CD4-positive, CD25-positive, alpha-beta regulatory T cell (primary cell): ENCODE measurements at regions not wholly inside any gene's neighbourhood (a gene's known extent, or its start where the extent isn't known, plus 50 kb on each side); places are given as distances from the start of the nearest gene placed in this dataset.

Source experiments
- ATAC-seq, 2 donors: fragments of 150-1000 bp; cut with Tn5 transposase; one replicate each; pipeline ENCODE4 v1.10.0; 2021; ENCODE audit warnings: low read depth in 2 of 2, moderate number of reproducible peaks in 2 of 2, moderate library complexity in 1 of 2
- DNase-seq, 3 donors: peaks; one replicate each; pipeline versions ENCODE4 v3.0.0 to v3.0.0-alpha.2; 2012 to 2022; ENCODE audit warnings: mixed read lengths in 1 of 3
- H3K27ac ChIP-seq: one replicate; pipeline ENCODE4 v1.7.0; 2013; ENCODE audit warnings: mild to moderate bottlenecking, low read length; ENCODE audit not compliant: insufficient read depth, poor library complexity, severe bottlenecking
- H3K27me3 ChIP-seq: one replicate; pipeline ENCODE4 v1.7.0; 2013; ENCODE audit warnings: low read length; ENCODE audit not compliant: control insufficient read depth, insufficient read depth
- H3K36me3 ChIP-seq: one replicate; pipeline ENCODE4 v1.7.0; 2013; ENCODE audit warnings: mild to moderate bottlenecking, low read length, moderate library complexity; ENCODE audit not compliant: control insufficient read depth, insufficient read depth
- H3K4me1 ChIP-seq: 2 replicates; pipeline ENCODE4 v1.7.0; 2013; ENCODE audit warnings: mild to moderate bottlenecking, low read length; ENCODE audit not compliant: insufficient read depth, control insufficient read depth, poor library complexity, severe bottlenecking
- H3K4me3 ChIP-seq: one replicate; pipeline ENCODE4 v1.7.0; 2013; ENCODE audit warnings: low read depth, mild to moderate bottlenecking, low read length, moderate library complexity
- H3K9me3 ChIP-seq, 2 experiments: 1 replicate in 1 of 2; 2 replicates in 1 of 2; pipeline ENCODE4 v1.7.0; 2013; ENCODE audit warnings: low read length in 2 of 2, mild to moderate bottlenecking in 1 of 2, moderate library complexity in 1 of 2; ENCODE audit not compliant: control insufficient read depth in 2 of 2
- H3K27ac Mint-ChIP-seq, 3 donors: one replicate each; pipeline ENCODE4 v1.8.0; 2020 to 2022; ENCODE audit warnings: mild to moderate bottlenecking in 3 of 3, mixed read lengths in 3 of 3, moderate library complexity in 2 of 3
- H3K27me3 Mint-ChIP-seq: one replicate; pipeline ENCODE4 v1.8.0; 2022; ENCODE audit warnings: mild to moderate bottlenecking, mixed read lengths
- H3K36me3 Mint-ChIP-seq: one replicate; pipeline ENCODE4 v1.8.0; 2020; ENCODE audit warnings: mixed read lengths
- H3K4me1 Mint-ChIP-seq, 4 donors: one replicate each; pipeline ENCODE4 v1.8.0; 2020 to 2022; ENCODE audit warnings: mixed read lengths in 4 of 4, mild to moderate bottlenecking in 1 of 4
- H3K4me3 Mint-ChIP-seq, 4 donors: one replicate each; pipeline ENCODE4 v1.8.0; 2020 to 2022; ENCODE audit warnings: mild to moderate bottlenecking in 4 of 4, mixed read lengths in 4 of 4, moderate library complexity in 3 of 4
- H3K9me3 Mint-ChIP-seq, 7 donors: one replicate each; pipeline ENCODE4 v1.8.0; 2020 to 2022; ENCODE audit warnings: mixed read lengths in 7 of 7, mild to moderate bottlenecking in 3 of 7, moderate library complexity in 2 of 7

- Mint-ChIP-seq H3K4me3 (no peak overlapping the region), H3K4me1 (peaks cover 0 to 3% (median 0%) of the 10 kb centered on the region in 4 donors), H3K36me3 (no peaks in the 10 kb centered on the region), H3K9me3 (peaks cover 0 to 4% (median 0%) of the 10 kb centered on the region in 7 donors), H3K27ac (no peak overlapping the region), H3K27me3 (peaks cover 14% of the 10 kb centered on the region)
- Histone ChIP-seq H3K4me1 (no peaks in the 10 kb centered on the region), H3K4me3 (no peak overlapping the region), H3K36me3 (no peaks in the 10 kb centered on the region), H3K9me3 (peaks cover 0 to 2% of the 10 kb centered on the region in 2 experiments), H3K27me3 (no peaks in the 10 kb centered on the region), H3K27ac (no peak overlapping the region)
- no peak for DNase-seq
- no peak for ATAC-seq
These were observed 129.8 kb upstream of the SERPIND1 start for GRCh38 chr22:20644071-20644642.

- no peak overlapping the region for H3K27ac ChIP-seq
- H3K9me3 ChIP-seq, result no peaks in the 10 kb centered on the region
- DNase-seq (no peak), ATAC-seq (no peak)
- H3K4me1 ChIP-seq, result no peaks in the 10 kb centered on the region
- Mint-ChIP-seq H3K27me3 (peaks cover 14% of the 10 kb centered on the region), H3K9me3 (peaks cover 0 to 2% (median 0%) of the 10 kb centered on the region in 7 donors), H3K36me3 (no peaks in the 10 kb centered on the region), H3K4me1 (peaks cover 0 to 3% (median 0%) of the 10 kb centered on the region in 4 donors), H3K27ac (no peak overlapping the region), H3K4me3 (no peak overlapping the region)
- H3K27me3 ChIP-seq, result no peaks in the 10 kb centered on the region
- H3K36me3 ChIP-seq, result no peaks in the 10 kb centered on the region
- no peak overlapping the region for H3K4me3 ChIP-seq
These were observed 128.0 kb upstream of the SERPIND1 start for GRCh38 chr22:20645954-20646353.

- Histone ChIP-seq H3K27me3 (no peaks in the 10 kb centered on the region), H3K9me3 (no peaks in the 10 kb centered on the region), H3K4me3 (no peak overlapping the region), H3K36me3 (no peaks in the 10 kb centered on the region), H3K27ac (no peak overlapping the region), H3K4me1 (no peaks in the 10 kb centered on the region)
- Mint-ChIP-seq H3K4me1 (peaks cover 0 to 3% (median 0%) of the 10 kb centered on the region in 4 donors), H3K27ac (no peak overlapping the region), H3K36me3 (no peaks in the 10 kb centered on the region), H3K9me3 (peaks cover 0 to 2% (median 0%) of the 10 kb centered on the region in 7 donors), H3K27me3 (peaks cover 15% of the 10 kb centered on the region), H3K4me3 (no peak overlapping the region)
- no peak for ATAC-seq
- DNase-seq, result no peak
These were observed 127.5 kb upstream of the SERPIND1 start for GRCh38 chr22:20646415-20646814.

GRCh38 chr22:20646906-20647305 is 127.0 kb upstream of the SERPIND1 start:
- H3K27me3 Mint-ChIP-seq, result peaks cover 15% of the 10 kb centered on the region
- no peaks in the 10 kb centered on the region for H3K27me3 ChIP-seq
- H3K36me3 Mint-ChIP-seq, result no peaks in the 10 kb centered on the region
- H3K4me1 Mint-ChIP-seq, result peaks cover 0 to 3% (median 0%) of the 10 kb centered on the region in 4 donors
- H3K4me1 ChIP-seq, result no peaks in the 10 kb centered on the region
- DNase-seq (no peak), ATAC-seq (no peak)
- H3K27ac Mint-ChIP-seq, result no peak overlapping the region
- H3K36me3 ChIP-seq, result no peaks in the 10 kb centered on the region
- peaks cover 0 to 2% (median 0%) of the 10 kb centered on the region in 7 donors for H3K9me3 Mint-ChIP-seq
- no peak overlapping the region for H3K4me3 ChIP-seq
- no peak overlapping the region for H3K27ac ChIP-seq
- no peak overlapping the region for H3K4me3 Mint-ChIP-seq
- H3K9me3 ChIP-seq, result no peaks in the 10 kb centered on the region

GRCh38 chr22:20647586-20648305 is 126.2 kb upstream of the SERPIND1 start:
- peaks cover 0 to 2% (median 0%) of the 10 kb centered on the region in 7 donors for H3K9me3 Mint-ChIP-seq
- no peaks in the 10 kb centered on the region for H3K4me1 ChIP-seq
- H3K9me3 ChIP-seq, result no peaks in the 10 kb centered on the region
- no peaks in the 10 kb centered on the region for H3K27me3 ChIP-seq
- no peaks in the 10 kb centered on the region for H3K36me3 Mint-ChIP-seq
- no peak overlapping the region for H3K4me3 ChIP-seq
- peaks cover 0 to 3% (median 0%) of the 10 kb centered on the region in 4 donors for H3K4me1 Mint-ChIP-seq
- H3K27ac ChIP-seq, result no peak overlapping the region
- no peak overlapping the region for H3K4me3 Mint-ChIP-seq
- no peaks in the 10 kb centered on the region for H3K36me3 ChIP-seq
- ATAC-seq, result no peak
- H3K27me3 Mint-ChIP-seq, result peaks cover 15% of the 10 kb centered on the region
- no peak for DNase-seq
- peak overlapping the region in 1 of 3 donors; percentile 35 for H3K27ac Mint-ChIP-seq

GRCh38 chr22:20648306-20648903 is 125.5 kb upstream of the SERPIND1 start:
- H3K4me1 ChIP-seq, result no peaks in the 10 kb centered on the region
- Mint-ChIP-seq H3K27ac (peak overlapping the region in 1 of 3 donors; percentile 20), H3K27me3 (peaks cover 13% of the 10 kb centered on the region), H3K9me3 (peaks cover 0 to 2% (median 0%) of the 10 kb centered on the region in 7 donors), H3K4me3 (no peak overlapping the region), H3K36me3 (no peaks in the 10 kb centered on the region), H3K4me1 (peaks cover 0 to 3% (median 0%) of the 10 kb centered on the region in 4 donors)
- H3K9me3 ChIP-seq, result no peaks in the 10 kb centered on the region
- no peak overlapping the region for H3K4me3 ChIP-seq
- no peaks in the 10 kb centered on the region for H3K27me3 ChIP-seq
- no peak for ATAC-seq
- H3K27ac ChIP-seq, result no peak overlapping the region
- no peak for DNase-seq
- no peaks in the 10 kb centered on the region for H3K36me3 ChIP-seq

GRCh38 chr22:20650294-20651207 is 123.4 kb upstream of the SERPIND1 start:
- DNase-seq, result no peak
- no peaks in the 10 kb centered on the region for H3K9me3 ChIP-seq

More at GRCh38 chr22:20650294-20651207, 123.4 kb upstream of the SERPIND1 start:
- H3K4me3 ChIP-seq, result no peak overlapping the region
- H3K36me3 ChIP-seq, result no peaks in the 10 kb centered on the region
- H3K27ac ChIP-seq, result no peak overlapping the region
- Mint-ChIP-seq H3K27ac (peak overlapping the region in 1 of 3 donors; percentile 3), H3K4me1 (peaks cover 0 to 3% (median 0%) of the 10 kb centered on the region in 4 donors), H3K9me3 (peaks cover 0 to 2% (median 0%) of the 10 kb centered on the region in 7 donors), H3K27me3 (peaks cover 11% of the 10 kb centered on the region), H3K4me3 (no peak overlapping the region), H3K36me3 (no peaks in the 10 kb centered on the region)
- ATAC-seq, result no peak
- no peaks in the 10 kb centered on the region for H3K4me1 ChIP-seq
- no peaks in the 10 kb centered on the region for H3K27me3 ChIP-seq
